Loucy (cell line): ENCODE measurements at regions not wholly inside any gene's neighbourhood (a gene's known extent, or its start where the extent isn't known, plus 50 kb on each side); places are given as distances from the start of the nearest gene placed in this dataset.

Experiments
- EZH2phosphoT487 ChIP-seq: fragments of 200-600 bp; IDR thresholded peaks from 2 replicates; pipeline ENCODE4 v1.6.1; 2018; ENCODE audit warnings: antibody characterized with exemption, mild to moderate bottlenecking, moderate library complexity, borderline replicate concordance
- TF ChIP-seq, protein P1 (sequence below): fragments of 200-600 bp; sonication (generic); conservative IDR thresholded peaks from 2 replicates; pipeline ENCODE4 v1.5.1; 2014; ENCODE audit warnings: mild to moderate bottlenecking, antibody characterized with exemption, low read length

DNA sequence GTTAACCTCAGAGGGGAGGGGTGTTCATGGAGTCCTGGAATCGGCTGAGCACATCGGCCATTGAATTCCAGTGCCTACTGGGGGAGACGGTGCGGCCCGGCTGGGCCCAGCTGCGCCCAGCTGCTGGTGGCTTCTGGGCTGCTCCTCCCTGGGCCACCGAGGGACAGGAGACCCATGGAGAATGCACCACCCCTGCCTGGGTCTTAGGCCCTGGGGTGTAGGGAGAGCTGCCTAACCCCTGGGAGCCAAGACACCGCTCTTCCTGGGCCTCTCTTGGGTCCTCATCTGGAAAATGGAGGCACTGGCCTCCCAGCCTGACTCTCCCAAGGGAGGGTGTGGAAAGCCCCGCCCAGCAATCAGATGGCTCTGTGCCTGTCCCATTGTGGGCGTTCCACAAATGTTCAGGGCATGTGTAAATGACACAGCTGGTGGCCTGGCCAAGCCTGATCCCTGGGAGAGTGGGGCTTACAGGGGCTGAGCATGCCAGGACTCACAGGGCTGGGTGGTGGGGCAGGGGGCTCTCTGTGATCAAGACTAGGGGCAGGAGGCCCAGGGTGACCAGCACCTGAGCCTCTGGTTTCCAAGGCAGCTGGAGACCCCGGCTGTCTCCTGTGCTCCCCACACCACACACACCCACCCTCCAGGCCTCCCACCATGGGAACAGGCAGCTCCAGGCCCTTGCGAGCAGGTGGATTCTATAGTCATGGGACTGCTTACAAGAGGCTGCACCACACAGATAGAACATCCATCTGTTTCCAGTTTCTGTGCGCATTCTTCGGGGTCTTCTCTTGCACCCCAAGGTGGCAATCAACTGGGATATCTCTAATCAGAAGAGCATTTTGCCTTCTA is 150.9 kb downstream of the URI1 start:
- TF ChIP-seq, protein P1, sequence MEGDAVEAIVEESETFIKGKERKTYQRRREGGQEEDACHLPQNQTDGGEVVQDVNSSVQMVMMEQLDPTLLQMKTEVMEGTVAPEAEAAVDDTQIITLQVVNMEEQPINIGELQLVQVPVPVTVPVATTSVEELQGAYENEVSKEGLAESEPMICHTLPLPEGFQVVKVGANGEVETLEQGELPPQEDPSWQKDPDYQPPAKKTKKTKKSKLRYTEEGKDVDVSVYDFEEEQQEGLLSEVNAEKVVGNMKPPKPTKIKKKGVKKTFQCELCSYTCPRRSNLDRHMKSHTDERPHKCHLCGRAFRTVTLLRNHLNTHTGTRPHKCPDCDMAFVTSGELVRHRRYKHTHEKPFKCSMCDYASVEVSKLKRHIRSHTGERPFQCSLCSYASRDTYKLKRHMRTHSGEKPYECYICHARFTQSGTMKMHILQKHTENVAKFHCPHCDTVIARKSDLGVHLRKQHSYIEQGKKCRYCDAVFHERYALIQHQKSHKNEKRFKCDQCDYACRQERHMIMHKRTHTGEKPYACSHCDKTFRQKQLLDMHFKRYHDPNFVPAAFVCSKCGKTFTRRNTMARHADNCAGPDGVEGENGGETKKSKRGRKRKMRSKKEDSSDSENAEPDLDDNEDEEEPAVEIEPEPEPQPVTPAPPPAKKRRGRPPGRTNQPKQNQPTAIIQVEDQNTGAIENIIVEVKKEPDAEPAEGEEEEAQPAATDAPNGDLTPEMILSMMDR: no peak
- no peak for TF ChIP-seq EZH2phosphoT487
